Activated CD8-positive, alpha-beta memory T cell treated with anti-CD3 and anti-CD28 coated beads for 48 hours (primary cell): ENCODE measurements at regions not wholly inside any gene's neighbourhood (a gene's known extent, or its start where the extent isn't known, plus 50 kb on each side); places are given as distances from the start of the nearest gene placed in this dataset.

Experiments used
- DNase-seq, 3 experiments: peaks; one replicate each; pipeline ENCODE4 v3.0.0-alpha.2; 2020; ENCODE audit warnings: low read depth in 2 of 3, low spot score in 2 of 3

- no peak for DNase-seq
Observed at GRCh38 chr3:59422312-59422711, 372.5 kb upstream of the CFAP20DC start.

GRCh38 chr3:59418836-59419235 lies 369.0 kb upstream of the CFAP20DC start:
- DNase-seq = no peak

- DNase-seq = no peak
Observed at GRCh38 chr3:59412516-59412915, 362.7 kb upstream of the CFAP20DC start.

GRCh38 chr3:59411694-59412093 lies 361.9 kb upstream of the CFAP20DC start:
- no peak for DNase-seq

- DNase-seq = no peak
Observed at GRCh38 chr3:59411186-59411585, 361.4 kb upstream of the CFAP20DC start.

- no peak for DNase-seq
Observed at GRCh38 chr3:59408047-59408624, 358.3 kb upstream of the CFAP20DC start.

- DNase-seq = no peak
Observed at GRCh38 chr3:59407425-59407824, 357.6 kb upstream of the CFAP20DC start.

GRCh38 chr3:59406943-59407342 lies 357.1 kb upstream of the CFAP20DC start:
- DNase-seq = no peak

- DNase-seq = no peak
Observed at GRCh38 chr3:59404851-59405250, 355.0 kb upstream of the CFAP20DC start.

GRCh38 chr3:59404064-59404463 lies 354.2 kb upstream of the CFAP20DC start:
- DNase-seq = no peak

- DNase-seq = no peak
Observed at GRCh38 chr3:59401924-59402323, 352.1 kb upstream of the CFAP20DC start.

GRCh38 chr3:59392116-59392515 lies 342.3 kb upstream of the CFAP20DC start:
- DNase-seq = no peak

GRCh38 chr3:59391131-59391530 lies 341.3 kb upstream of the CFAP20DC start:
- DNase-seq = no peak

GRCh38 chr3:59388555-59389270 lies 338.9 kb upstream of the CFAP20DC start:
- DNase-seq = no peak

GRCh38 chr3:59386165-59386564 lies 336.3 kb upstream of the CFAP20DC start:
- DNase-seq = no peak

GRCh38 chr3:59385547-59385946 lies 335.7 kb upstream of the CFAP20DC start:
- no peak for DNase-seq

- DNase-seq = no peak
Observed at GRCh38 chr3:59381282-59381681, 331.5 kb upstream of the CFAP20DC start.

- DNase-seq = no peak
Observed at GRCh38 chr3:59380146-59380545, 330.3 kb upstream of the CFAP20DC start.

- no peak for DNase-seq
Observed at GRCh38 chr3:59374818-59375211, 325.0 kb upstream of the CFAP20DC start.

GRCh38 chr3:59374091-59374817 lies 324.4 kb upstream of the CFAP20DC start:
- no peak for DNase-seq

- DNase-seq = no peak
Observed at GRCh38 chr3:59372346-59372745, 322.5 kb upstream of the CFAP20DC start.

- no peak for DNase-seq
Observed at GRCh38 chr3:59368900-59369675, 319.3 kb upstream of the CFAP20DC start.
